CD4-positive, alpha-beta memory T cell (primary cell): ENCODE measurements at regions not wholly inside any gene's neighbourhood (a gene's known extent, or its start where the extent isn't known, plus 50 kb on each side); places are given as distances from the start of the nearest gene placed in this dataset.

Experiments
- CTCF ChIA-PET: fragments of 350-600 bp; sonication (Branson Sonifier 250); formaldehyde crosslinking; loops from one replicate; lab custom pipeline; 2021; ENCODE audit warnings: inconsistent platforms; ENCODE audit not compliant: partially characterized antibody; lab: Charles Lee
- POLR2A ChIA-PET: fragments of 350-600 bp; sonication (Branson Sonifier 250); formaldehyde crosslinking; loops from one replicate; lab custom pipeline; 2021; ENCODE audit not compliant: partially characterized antibody; lab: Charles Lee
- DNase-seq, 5 donors: peaks; one replicate each; pipeline versions ENCODE4 v3.0.0 to v3.0.0-alpha.2; 2020 to 2022; ENCODE audit warnings: mixed read lengths in 1 of 5
- H3K27ac ChIP-seq: one replicate; pipeline ENCODE4 v1.7.0; 2013; ENCODE audit warnings: low read depth, low read length
- H3K27me3 ChIP-seq: 2 replicates; pipeline ENCODE4 v1.7.0; 2013; ENCODE audit warnings: mild to moderate bottlenecking, low read length, moderate library complexity; ENCODE audit not compliant: insufficient read depth
- H3K36me3 ChIP-seq: 2 replicates; pipeline ENCODE4 v1.7.0; 2013; ENCODE audit warnings: mild to moderate bottlenecking, low read length, moderate library complexity; ENCODE audit not compliant: insufficient read depth
- H3K4me1 ChIP-seq: 2 replicates; pipeline ENCODE4 v1.7.0; 2013; ENCODE audit warnings: mild to moderate bottlenecking, low read length, moderate library complexity; ENCODE audit not compliant: insufficient read depth
- H3K4me3 ChIP-seq, 2 donors: one replicate each; pipeline ENCODE4 v1.7.0; 2013; ENCODE audit warnings: low read length in 2 of 2, mild to moderate bottlenecking in 1 of 2
- H3K9me3 ChIP-seq, 2 donors: one replicate each; pipeline ENCODE4 v1.7.0; 2013; ENCODE audit warnings: low read length in 2 of 2, control low read depth in 1 of 2; ENCODE audit not compliant: control insufficient read depth in 1 of 2
- H3K27ac Mint-ChIP-seq, 7 donors: one replicate each; pipeline ENCODE4 v1.8.0; 2020 to 2021; ENCODE audit warnings: mixed read lengths in 7 of 7, mild to moderate bottlenecking in 6 of 7, inconsistent platforms in 3 of 7, moderate library complexity in 3 of 7
- H3K27me3 Mint-ChIP-seq, 2 donors: one replicate each; pipeline ENCODE4 v1.8.0; 2020 to 2021; ENCODE audit warnings: mixed read lengths in 2 of 2
- H3K36me3 Mint-ChIP-seq, 2 donors: one replicate each; pipeline ENCODE4 v1.8.0; 2020 to 2021; ENCODE audit warnings: mixed read lengths in 2 of 2, inconsistent platforms in 1 of 2, mild to moderate bottlenecking in 1 of 2
- H3K4me1 Mint-ChIP-seq, 4 donors: one replicate each; pipeline ENCODE4 v1.8.0; 2020 to 2021; ENCODE audit warnings: mixed read lengths in 4 of 4, mild to moderate bottlenecking in 1 of 4
- H3K4me3 Mint-ChIP-seq, 8 donors: one replicate each; pipeline ENCODE4 v1.8.0; 2020 to 2021; ENCODE audit warnings: mixed read lengths in 8 of 8, mild to moderate bottlenecking in 7 of 8, moderate library complexity in 6 of 8, inconsistent platforms in 3 of 8
- H3K9me3 Mint-ChIP-seq, 8 donors: one replicate each; pipeline ENCODE4 v1.8.0; 2020 to 2021; ENCODE audit warnings: mixed read lengths in 8 of 8, mild to moderate bottlenecking in 5 of 8, inconsistent platforms in 3 of 8, moderate library complexity in 1 of 8
- intact Hi-C: fragments of 100-400 bp; cut with micrococcal nuclease; formaldehyde crosslinking; loops from one replicate; pipeline ENCODE4 v1.15.1; 2023

DNA sequence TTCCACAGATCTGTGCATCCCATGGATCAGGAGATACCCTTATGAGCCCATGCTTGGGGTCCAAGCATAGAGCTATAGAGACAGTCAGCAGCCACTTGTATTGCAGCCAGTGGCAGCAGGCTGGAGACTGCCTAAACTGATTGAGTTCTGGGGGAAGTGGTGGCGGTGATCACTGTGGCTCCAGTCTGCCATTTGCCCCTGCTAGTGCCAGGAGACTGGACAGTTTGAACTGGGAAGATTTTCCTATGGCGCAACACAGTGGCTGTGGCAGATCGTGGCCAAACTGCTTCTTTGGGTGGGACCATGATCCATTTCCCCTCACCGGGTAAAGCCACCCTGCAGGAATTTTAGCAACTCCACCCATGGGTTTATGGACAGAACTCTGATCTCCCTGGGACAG, 679.7 kb upstream of the SEMA3D start:
- H3K4me1 Mint-ChIP-seq, result no peaks in the 10 kb centered on the region
- DNase-seq, result no peak
- no peaks in the 10 kb centered on the region for H3K27me3 ChIP-seq
- H3K4me3 ChIP-seq, result no peak overlapping the region
- no peaks in the 10 kb centered on the region for H3K36me3 Mint-ChIP-seq
- H3K27me3 Mint-ChIP-seq, result no peaks in the 10 kb centered on the region
- no peaks in the 10 kb centered on the region for H3K36me3 ChIP-seq
- ChIA-PET POLR2A (no interaction called here), CTCF (no interaction called here)
- no peak overlapping the region for H3K4me3 Mint-ChIP-seq
- no peaks in the 10 kb centered on the region for H3K9me3 ChIP-seq
- intact Hi-C loops, result no loop called here
- peaks cover 4 to 21% (median 7%) of the 10 kb centered on the region in 8 donors for H3K9me3 Mint-ChIP-seq
- no peak overlapping the region for H3K27ac Mint-ChIP-seq
- no peaks in the 10 kb centered on the region for H3K4me1 ChIP-seq
- H3K27ac ChIP-seq, result no peak overlapping the region

DNA sequence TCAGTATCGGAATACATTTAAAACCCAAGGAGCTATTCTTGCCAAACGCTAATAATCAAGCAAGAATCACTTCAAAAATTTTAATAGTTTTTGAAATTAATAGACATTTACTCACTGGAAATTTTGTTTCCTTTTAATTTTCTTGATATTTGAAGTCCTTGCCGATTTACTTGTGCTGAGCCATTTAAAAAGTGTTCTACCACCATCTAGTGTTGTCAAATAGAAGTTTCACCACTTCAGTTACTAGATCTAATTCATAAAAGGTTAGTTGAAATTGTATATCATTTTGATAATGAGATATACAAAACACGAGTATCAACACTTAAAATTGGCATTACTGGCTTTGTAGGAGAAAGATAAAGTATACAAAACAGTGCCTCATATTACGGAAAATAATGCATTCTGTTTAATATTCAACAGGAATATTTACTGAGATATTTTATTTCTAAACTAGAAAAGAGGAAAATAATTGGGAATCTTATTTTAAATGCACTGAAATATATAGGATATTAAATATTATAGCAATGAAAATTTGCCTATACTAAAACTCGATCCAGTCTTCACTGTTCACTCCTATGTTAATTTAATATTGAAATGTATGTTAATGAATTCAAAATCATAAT, 664.8 kb upstream of the SEMA3D start:
- H3K9me3 Mint-ChIP-seq, result peaks cover 0 to 5% (median 1%) of the 10 kb centered on the region in 8 donors

DNA sequence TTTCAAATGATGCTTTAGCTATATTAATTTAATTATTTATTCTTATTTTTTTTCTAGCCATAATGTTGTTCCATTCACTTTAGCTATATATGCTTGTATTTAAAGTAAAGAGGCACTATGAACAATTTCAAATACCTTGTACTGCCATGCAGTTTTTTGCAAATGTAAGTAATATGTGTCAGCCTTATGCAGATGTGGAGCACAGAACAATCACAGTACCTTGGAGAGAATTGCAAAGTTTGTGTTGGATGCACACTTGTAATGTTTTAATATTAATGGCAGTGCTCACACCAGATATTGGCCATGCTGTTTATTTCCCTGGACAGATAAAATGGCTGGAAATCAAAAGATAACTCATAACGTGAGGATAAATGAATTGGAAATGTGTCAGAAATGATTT, 663.5 kb upstream of the SEMA3D start:
- H3K27me3 ChIP-seq, result no peaks in the 10 kb centered on the region
- H3K36me3 Mint-ChIP-seq, result no peaks in the 10 kb centered on the region
- no peak overlapping the region for H3K4me3 Mint-ChIP-seq
- H3K9me3 Mint-ChIP-seq, result peaks cover 0 to 5% (median under 1%) of the 10 kb centered on the region in 8 donors
- H3K27ac Mint-ChIP-seq, result no peak overlapping the region
- no peak overlapping the region for H3K27ac ChIP-seq
- no peaks in the 10 kb centered on the region for H3K36me3 ChIP-seq
- no peaks in the 10 kb centered on the region for H3K4me1 Mint-ChIP-seq
- no peak overlapping the region for H3K4me3 ChIP-seq
- intact Hi-C loops, result no loop called here
- POLR2A ChIA-PET, result no interaction called here
- no peaks in the 10 kb centered on the region for H3K27me3 Mint-ChIP-seq
- H3K9me3 ChIP-seq, result no peaks in the 10 kb centered on the region
- CTCF ChIA-PET, result no interaction called here
- no peak for DNase-seq
- H3K4me1 ChIP-seq, result no peaks in the 10 kb centered on the region

More for the DNA sequence above, 664.8 kb upstream of the SEMA3D start:
- no peaks in the 10 kb centered on the region for H3K4me1 Mint-ChIP-seq
- no peaks in the 10 kb centered on the region for H3K36me3 Mint-ChIP-seq
- H3K27me3 Mint-ChIP-seq, result no peaks in the 10 kb centered on the region
- no peak for DNase-seq
- H3K27ac ChIP-seq, result no peak overlapping the region
- no peaks in the 10 kb centered on the region for H3K36me3 ChIP-seq
- H3K27me3 ChIP-seq, result no peaks in the 10 kb centered on the region
- H3K4me3 ChIP-seq, result no peak overlapping the region
- ChIA-PET CTCF (no interaction called here), POLR2A (no interaction called here)
- intact Hi-C loops, result no loop called here
- H3K27ac Mint-ChIP-seq, result no peak overlapping the region
- no peaks in the 10 kb centered on the region for H3K9me3 ChIP-seq
- H3K4me1 ChIP-seq, result no peaks in the 10 kb centered on the region
- H3K4me3 Mint-ChIP-seq, result no peak overlapping the region

DNA sequence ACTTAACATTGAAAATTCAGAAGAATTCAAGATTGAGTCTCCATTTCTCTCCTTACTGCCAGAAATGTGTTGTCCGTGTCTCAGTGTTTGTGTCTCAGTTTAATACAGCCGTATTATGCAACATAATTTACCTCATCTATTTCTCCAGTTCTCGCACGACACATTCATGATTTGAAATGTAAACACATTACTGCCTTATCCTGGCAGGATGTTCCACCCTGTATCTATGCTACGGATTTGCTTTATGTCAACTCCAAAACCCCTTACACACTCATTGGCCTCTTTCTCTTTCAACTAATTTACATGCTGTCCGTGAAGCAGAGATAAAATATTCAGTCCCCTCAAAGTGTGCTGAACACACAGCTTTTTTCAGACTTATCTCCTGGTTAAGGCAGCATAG, 653.7 kb upstream of the SEMA3D start:
- no peak overlapping the region for H3K27ac Mint-ChIP-seq
- H3K4me3 ChIP-seq, result no peak overlapping the region
- no peak for DNase-seq
- H3K4me3 Mint-ChIP-seq, result no peak overlapping the region
- ChIA-PET POLR2A (no interaction called here), CTCF (no interaction called here)
- H3K27me3 Mint-ChIP-seq, result no peaks in the 10 kb centered on the region
- H3K27ac ChIP-seq, result no peak overlapping the region
- H3K9me3 ChIP-seq, result no peaks in the 10 kb centered on the region
- H3K36me3 ChIP-seq, result no peaks in the 10 kb centered on the region
- H3K4me1 Mint-ChIP-seq, result no peaks in the 10 kb centered on the region
- H3K36me3 Mint-ChIP-seq, result no peaks in the 10 kb centered on the region
- peaks cover 2 to 11% (median 7%) of the 10 kb centered on the region in 8 donors for H3K9me3 Mint-ChIP-seq
- intact Hi-C loops, result no loop called here
- H3K4me1 ChIP-seq, result no peaks in the 10 kb centered on the region
- H3K27me3 ChIP-seq, result no peaks in the 10 kb centered on the region

- Mint-ChIP-seq H3K4me1 (no peaks in the 10 kb centered on the region), H3K36me3 (no peaks in the 10 kb centered on the region), H3K27me3 (no peaks in the 10 kb centered on the region), H3K9me3 (peaks cover 0 to 6% (median 1%) of the 10 kb centered on the region in 8 donors), H3K27ac (no peak overlapping the region), H3K4me3 (no peak overlapping the region)
- ChIA-PET POLR2A (no interaction called here), CTCF (no interaction called here)
- DNase-seq, result no peak
- intact Hi-C loops, result no loop called here
- no peaks in the 10 kb centered on the region for H3K36me3 ChIP-seq
- no peak overlapping the region for H3K27ac ChIP-seq
- H3K27me3 ChIP-seq, result no peaks in the 10 kb centered on the region
- H3K9me3 ChIP-seq, result no peaks in the 10 kb centered on the region
- no peaks in the 10 kb centered on the region for H3K4me1 ChIP-seq
- H3K4me3 ChIP-seq, result no peak overlapping the region
Observed at GRCh38 chr7:85833066-85833465, 646.2 kb upstream of the SEMA3D start.

- Histone ChIP-seq H3K27ac (no peak overlapping the region), H3K4me1 (no peaks in the 10 kb centered on the region), H3K27me3 (no peaks in the 10 kb centered on the region), H3K4me3 (no peak overlapping the region), H3K36me3 (no peaks in the 10 kb centered on the region), H3K9me3 (no peaks in the 10 kb centered on the region)
- Mint-ChIP-seq H3K27me3 (no peaks in the 10 kb centered on the region), H3K27ac (no peak overlapping the region), H3K36me3 (no peaks in the 10 kb centered on the region), H3K4me1 (no peaks in the 10 kb centered on the region), H3K4me3 (no peak overlapping the region), H3K9me3 (peaks cover 0 to 6% (median 0%) of the 10 kb centered on the region in 8 donors)
- CTCF ChIA-PET, result no interaction called here
- intact Hi-C loops, result no loop called here
- POLR2A ChIA-PET, result no interaction called here
- no peak for DNase-seq
Observed at GRCh38 chr7:85830982-85831381, 644.1 kb upstream of the SEMA3D start.

DNA sequence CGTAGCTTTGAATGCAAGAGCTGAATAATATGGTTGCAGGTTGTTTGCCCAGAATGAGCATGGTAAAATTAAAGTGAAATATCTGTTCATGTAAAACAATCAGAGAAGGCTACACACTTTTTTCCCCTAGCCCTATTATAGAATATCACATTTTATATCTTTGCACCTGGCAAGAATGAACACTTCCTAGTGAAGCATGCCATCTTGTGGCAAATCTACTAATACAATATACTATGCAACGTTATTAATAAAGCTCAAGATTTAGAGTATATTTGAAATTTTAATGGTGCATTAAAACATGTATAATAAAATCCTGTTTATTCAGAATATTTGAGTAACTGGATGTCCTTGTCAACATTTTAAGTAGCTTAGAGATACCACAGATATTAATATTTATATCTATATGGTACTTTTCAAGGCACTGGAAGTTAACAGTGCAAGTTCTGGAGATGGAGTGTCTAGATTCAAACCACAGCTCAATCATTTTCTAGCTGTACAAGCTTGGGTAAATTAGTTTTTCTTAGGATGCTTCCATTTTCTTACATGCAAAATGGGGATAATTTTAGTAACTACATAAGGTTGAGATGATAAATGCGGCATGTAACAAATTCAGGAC, 643.1 kb upstream of the SEMA3D start:
- no peak overlapping the region for H3K4me3 Mint-ChIP-seq
- H3K36me3 Mint-ChIP-seq, result no peaks in the 10 kb centered on the region
- intact Hi-C loops, result no loop called here
- DNase-seq, result no peak
- H3K27ac Mint-ChIP-seq, result no peak overlapping the region
- ChIA-PET POLR2A (no interaction called here), CTCF (no interaction called here)
- no peaks in the 10 kb centered on the region for H3K27me3 Mint-ChIP-seq
- no peaks in the 10 kb centered on the region for H3K4me1 ChIP-seq
- no peak overlapping the region for H3K27ac ChIP-seq
- no peaks in the 10 kb centered on the region for H3K27me3 ChIP-seq
- H3K4me3 ChIP-seq, result no peak overlapping the region
- peaks cover 0 to 6% (median 0%) of the 10 kb centered on the region in 8 donors for H3K9me3 Mint-ChIP-seq
- H3K9me3 ChIP-seq, result no peaks in the 10 kb centered on the region
- no peaks in the 10 kb centered on the region for H3K36me3 ChIP-seq
- H3K4me1 Mint-ChIP-seq, result no peaks in the 10 kb centered on the region
